GM21423 (cell line): ENCODE measurements at regions not wholly inside any gene's neighbourhood (a gene's known extent, or its start where the extent isn't known, plus 50 kb on each side); places are given as distances from the start of the nearest gene placed in this dataset.
"Not testable (repeated sequence)": the region's sequence is repeated elsewhere in the genome, so short reads cannot be mapped to it uniquely, and the experiment has no call there.

Source experiments
- ATAC-seq: cut with Tn5 transposase; IDR thresholded peaks from one replicate; pipeline ENCODE4 v1.9.1; 2021; ENCODE audit warnings: mild to moderate bottlenecking, moderate library complexity; ENCODE audit not compliant: unreplicated experiment

DNA sequence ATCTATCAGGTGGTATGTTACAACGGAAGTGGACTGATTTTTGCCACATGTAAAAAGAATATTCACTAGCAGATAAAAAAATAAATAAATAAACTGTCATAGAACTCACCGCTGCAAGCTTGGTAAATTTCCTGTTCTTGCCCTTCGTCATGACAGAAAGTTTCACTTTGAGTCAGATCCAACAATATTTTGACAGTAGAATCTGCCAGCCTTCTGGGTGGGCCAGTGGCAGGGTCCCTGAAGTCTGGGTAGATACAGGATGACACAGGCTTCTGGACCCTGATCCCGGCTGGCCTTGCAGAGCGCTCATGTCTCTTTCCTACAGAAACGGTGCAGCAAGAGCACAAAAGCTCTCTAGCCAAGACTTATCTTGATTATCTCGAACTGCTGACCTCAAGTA is 97.8 kb upstream of the PMAIP1 start:
- no peak for ATAC-seq

DNA sequence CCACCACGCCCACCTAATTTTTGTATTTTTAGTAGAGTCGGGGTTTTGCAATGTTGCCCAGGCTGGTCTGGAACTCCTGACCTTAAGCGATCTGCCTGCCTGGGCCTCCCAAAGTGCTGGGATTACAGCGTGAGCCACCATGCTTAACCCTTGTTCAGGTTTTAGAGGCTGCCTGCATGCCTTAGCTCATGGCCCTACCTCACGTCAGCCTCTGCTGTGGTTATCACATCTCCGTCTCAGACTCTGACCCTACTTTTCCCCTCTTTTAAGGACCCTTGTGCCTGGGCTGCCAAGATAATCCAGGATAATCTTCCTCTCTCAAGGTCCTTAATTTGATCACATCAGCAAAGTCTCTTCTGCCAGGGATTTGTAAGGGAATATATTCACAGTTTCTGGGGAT is 98.2 kb upstream of the PMAIP1 start:
- ATAC-seq = no peak

DNA sequence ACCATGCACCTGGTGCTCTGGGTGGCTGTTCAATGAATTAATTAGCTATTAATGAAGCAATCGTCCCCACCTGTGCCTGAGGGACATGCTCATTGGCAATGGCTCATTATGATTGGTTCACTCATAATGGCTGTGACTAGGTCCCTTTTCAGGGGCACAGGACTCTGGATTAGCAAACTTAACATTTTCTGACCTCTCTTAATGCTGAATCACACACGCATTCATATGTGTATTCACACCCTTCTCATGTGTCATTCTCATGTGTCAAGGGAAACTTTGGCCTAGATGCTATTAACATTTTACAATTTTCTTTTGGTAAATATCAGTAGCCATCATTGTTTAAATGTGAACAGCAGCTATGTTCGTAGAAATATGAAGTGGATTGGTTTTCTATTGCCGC is 98.9 kb upstream of the PMAIP1 start:
- no peak for ATAC-seq

DNA sequence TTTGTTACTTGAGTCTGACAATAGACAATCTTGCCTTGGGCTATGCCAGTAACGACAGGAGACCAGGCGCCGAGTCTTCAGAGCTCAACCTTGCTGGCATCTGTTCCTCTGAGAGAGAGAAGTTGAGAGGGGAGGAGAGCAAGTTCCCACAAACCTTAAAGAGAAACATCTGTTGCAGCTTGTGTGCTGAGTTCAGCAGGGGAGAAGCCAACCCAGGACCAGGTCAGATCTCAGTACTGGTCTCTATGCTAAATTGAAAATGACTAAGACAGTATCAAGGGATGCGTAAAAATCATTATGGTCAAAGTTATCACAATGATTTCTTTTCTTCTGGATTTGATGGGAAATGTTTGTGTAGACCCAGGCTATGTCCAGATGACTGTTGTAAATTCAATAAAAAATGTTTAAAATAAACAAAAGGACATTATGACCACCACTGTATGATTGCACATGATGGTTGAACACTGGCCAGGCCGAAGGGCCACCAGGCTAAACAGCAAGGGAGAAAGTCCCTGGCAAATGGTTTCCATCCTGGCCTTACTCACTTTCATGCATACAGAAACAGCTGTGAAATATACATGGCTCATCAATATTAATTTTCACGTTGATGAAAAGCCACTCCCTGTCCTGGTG is 100.3 kb upstream of the PMAIP1 start:
- ATAC-seq = no peak

DNA sequence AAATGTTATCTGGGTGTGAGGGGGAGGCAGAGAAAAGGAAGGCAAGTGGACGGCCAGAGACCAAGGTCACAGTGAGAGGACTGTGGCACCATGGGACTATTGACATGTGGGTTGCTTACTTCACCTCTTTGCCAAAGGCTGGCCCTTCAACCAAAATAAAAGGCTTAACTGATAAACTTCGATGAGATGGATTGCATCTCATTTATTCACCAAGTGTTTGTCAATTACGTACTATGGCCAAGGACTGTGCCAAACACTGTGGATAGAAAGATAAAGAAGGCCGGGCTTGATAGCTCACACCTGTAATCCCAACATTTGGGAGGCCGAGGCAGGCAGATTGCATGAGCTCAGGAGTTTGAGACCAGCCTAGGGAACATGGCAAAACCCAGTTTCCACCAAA is 98.7 kb upstream of the CCBE1 start:
- no peak for ATAC-seq

DNA sequence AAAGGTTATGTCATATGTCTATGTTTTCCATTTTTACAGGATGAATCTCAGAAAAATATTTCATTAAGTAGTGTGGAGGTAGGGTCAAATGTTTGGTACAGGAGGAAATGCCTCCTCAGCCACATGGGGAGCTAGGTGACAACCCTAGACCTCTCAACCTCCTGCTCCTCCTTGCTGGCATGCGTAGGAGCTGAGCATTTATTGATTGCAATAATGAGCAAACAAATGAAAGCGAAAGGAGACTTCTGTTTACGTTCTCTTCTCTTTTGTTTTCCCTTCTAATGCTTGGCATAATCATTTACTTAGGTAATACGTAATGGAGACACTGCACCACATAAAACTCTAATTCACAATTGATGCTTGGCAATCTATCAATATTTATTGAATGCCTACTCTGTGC is 95.1 kb upstream of the CCBE1 start:
- ATAC-seq = no peak

DNA sequence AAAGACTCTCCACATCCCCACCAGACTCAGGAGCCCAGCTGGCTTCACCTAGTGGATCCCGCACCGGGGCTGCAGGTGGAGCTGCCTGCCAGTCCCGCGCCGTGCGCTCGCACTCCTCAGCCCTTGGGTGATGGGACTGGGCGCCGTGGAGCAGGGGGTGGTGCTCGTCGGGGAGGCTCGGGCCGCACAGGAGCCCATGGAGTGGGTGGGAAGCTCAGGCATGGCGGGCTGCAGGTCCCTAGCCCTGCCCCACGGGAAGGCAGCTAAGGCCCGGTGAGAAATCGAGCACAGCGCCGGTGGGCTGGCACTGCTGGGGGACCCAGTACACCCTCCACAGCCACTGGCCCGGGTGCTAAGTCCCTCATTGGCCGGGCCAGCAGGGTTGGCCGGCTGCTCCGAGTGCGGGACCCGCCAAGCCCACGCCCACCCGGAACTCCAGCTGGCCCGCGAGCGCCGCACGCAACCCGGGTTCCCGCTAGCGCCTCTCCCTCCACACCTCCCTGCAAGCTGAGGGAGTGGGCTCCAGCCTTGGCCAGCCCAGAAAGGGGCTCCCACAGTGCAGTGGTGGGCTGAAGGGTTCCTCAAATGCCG is 93.2 kb upstream of the CCBE1 start:
- ATAC-seq = not testable (repeated sequence)

DNA sequence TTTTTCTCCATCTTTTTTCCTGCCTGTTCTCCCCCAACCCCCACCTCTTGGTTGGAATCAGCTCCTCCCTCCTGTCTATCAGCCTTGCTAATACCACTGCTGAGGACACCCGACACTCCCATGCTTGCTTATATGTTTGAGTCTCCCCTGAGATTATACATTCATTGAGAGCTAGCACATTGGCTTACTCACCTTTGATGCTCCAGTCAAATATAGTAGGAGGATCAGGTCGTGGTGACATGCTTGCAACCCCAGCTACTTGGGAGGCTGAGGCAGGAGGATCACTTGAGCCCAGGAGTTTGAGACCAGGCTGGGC is 91.5 kb upstream of the CCBE1 start:
- no peak for ATAC-seq

DNA sequence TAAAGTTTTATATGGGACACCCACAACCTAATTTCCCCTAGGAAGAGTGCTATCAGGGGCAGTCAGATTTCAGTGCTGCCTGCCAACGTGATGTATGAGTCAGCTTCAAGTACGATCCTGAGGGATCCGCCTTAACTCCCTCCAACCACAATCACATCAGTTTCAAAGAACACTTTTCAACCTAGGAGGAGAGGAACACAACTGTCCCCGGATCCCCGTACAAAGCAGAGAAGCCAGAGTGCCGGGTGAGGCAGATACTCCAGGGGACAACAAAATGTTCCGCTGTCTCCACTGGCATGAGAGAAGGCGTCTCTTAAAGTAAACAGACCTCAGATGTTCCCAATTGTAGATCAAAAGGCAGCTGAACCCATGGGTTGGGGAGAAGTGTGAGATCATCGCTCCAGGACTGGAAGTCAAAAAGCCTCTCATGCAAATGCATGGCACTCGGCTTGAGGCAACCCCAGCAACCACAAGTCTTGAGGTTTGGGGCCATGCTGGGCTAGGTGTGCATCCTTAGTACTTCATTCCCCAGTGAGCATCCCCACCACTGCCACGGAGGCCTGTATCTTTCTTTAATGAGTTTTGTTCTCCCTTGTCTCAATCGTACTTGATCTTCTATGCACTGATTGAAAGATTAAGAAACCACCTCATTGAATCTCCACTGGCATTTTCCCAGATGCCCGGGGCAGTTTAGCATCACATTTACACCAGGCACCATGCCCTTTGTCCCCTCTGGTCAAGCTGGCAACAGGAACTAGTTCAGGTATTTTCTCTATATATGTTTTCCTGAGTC is 91.0 kb upstream of the CCBE1 start:
- ATAC-seq = no peak

DNA sequence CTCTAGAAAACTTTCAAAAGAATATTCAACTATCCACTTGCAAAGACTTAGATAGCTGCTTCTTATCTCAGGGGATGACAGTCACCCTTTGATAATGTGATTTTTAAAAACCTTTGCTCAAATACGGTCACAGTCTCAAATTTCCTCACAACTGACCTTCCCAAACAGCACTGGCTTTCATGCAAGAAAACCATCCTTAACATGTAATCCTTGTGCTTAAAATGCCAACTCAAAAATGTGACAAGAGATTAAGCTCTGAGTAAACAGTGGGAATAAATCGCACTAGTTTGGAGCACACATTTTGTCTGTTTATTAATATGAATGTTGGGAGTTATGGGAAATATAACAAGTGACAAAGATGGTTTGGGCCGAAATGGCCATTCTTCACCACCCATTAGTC is 87.5 kb upstream of the CCBE1 start:
- no peak for ATAC-seq

DNA sequence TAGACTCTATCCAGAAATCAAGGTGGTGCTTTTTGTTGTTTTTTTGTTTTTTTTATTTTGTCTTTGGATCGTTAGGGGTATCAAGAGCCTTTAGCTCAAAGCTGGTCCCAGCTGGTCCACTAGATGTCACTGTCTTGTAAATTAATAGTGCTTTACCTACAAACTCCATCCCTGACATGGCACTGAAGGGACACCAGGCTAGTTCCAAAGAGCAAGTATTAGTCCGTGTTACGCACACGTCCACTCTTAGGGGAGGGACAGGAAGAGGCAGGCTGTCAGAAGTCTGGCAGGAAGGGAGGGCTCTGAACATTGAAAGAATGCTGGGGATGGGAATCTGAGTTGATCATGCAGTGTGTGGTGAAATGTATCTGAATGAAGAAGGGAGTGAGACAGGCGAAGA is 85.9 kb upstream of the CCBE1 start:
- peak; percentile 90 for ATAC-seq

DNA sequence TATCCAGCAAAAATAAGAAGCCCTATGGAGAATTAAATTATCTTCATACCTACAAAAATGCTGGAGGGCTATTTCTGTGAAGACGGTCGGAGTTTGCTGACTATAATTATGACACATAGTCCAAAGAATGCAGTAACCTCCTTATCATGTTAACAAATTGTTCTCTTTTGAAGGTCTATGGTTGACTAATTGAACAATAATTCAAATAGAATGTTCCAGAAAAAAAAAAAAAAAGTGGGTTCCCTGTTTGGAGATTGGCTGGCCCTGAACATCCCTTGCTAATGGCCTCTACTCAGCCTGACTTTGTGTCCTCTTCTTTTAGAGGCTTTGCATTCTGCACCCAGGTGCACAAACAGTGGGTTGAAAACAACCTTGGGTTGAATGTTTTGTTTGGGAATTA is 82.8 kb upstream of the CCBE1 start:
- ATAC-seq = no peak

DNA sequence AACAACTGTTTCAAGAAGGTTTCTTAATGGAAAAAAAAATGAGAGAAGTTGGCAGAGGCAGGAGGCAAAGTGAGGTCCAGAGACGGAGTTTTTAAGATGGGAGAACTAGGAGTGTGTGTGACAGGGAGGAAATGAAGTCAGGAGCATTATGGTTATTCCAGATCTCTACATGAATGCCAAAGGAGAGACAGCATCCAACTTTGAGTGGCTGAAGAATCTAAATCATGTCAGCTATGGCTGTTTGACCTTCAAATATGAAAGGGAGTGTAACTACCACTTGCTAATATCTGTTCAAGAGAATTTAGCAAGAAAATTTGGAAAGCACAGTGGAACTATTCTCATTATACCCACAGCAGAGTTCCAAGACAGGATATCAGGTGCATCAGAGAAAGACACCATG is 81.2 kb upstream of the CCBE1 start:
- ATAC-seq = no peak

DNA sequence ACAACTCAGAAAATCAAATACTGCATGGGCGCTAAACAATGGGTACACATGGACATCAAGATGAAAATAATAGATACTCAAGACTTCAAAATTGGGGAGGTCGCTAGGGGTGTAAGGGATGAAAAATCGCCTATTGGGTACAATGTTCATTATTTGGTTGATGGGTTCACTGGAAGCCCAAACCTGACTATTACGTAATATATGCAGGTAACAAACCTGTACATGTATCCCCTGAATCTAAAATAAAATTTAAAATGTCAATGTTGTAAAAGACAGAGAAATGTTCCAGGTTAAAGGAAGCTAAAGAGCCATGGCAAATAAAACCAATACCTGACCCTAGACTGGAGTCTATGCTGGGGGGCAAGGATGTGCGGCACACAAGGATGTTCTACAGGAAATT is 80.4 kb upstream of the CCBE1 start:
- no peak for ATAC-seq

DNA sequence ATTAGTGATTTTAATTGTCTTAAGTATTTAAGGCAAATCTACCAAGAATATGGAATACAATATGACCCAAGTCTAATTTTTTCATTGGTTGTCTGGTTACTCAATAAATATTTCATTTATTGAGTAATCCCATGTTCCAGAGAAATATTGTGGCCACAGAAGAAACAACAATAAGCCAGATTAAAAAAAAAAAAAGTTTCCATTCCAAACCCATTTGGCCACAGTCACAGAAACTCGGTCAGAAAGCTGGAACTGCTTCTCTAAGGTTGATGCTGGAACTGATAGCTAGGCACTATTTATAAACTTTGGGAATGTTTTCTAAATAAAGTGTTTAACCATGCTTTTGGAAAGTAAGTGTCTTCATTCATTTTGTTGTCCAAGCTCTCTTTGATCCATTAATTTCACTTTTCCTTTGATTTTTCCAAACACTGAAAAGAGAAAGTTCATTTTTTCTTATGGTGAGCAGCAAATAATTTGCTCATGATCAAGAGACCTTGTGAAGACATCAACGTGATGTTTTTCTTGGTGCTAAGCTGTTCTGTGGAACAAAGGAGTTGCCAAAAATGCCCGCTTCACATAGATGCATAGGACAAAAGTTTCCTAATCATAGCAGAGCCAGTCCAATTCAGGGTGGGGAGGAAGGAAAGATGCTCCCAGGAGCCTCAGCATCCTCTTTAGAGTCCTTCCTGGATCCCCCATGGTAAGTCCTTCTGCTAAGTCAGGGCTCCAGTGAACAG is 72.1 kb upstream of the CCBE1 start:
- ATAC-seq = no peak

DNA sequence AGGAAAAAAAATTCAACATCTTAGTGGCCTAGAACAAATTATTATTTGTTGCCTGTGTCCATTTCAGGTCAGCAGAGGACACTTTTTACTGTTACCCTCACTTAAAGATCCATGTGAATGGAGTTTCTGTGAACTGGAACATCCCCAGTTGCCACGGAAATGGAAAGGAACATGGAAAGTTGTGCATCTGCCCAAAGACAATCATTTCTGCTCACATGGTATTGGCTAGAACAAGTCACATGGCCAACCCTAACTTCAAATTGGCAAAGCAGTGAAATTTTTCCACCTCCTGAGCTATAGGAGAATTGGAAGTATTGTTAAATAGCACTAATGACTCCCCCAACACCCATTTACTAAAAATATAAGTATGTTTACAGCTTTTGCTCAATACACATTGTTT is 71.2 kb upstream of the CCBE1 start:
- ATAC-seq = no peak

DNA sequence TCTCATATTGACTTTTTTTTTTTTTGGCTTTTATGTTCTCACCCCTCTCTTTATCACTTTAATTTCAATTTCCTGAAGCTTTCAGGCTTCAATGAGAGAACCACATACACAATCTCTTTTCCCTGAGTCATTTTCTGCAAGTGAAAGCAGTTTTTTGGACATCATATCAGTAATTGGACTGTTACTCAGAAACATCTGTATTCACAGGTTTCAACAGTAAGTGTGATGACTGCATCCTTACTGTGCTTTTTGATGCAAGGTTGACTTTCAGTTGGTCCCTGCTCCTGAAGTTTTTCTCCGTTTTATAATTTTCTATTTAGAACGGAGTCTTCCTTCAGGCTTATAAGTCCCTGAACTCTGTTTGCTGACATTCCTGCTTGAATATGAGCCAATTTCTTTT is 70.5 kb upstream of the CCBE1 start:
- no peak for ATAC-seq

DNA sequence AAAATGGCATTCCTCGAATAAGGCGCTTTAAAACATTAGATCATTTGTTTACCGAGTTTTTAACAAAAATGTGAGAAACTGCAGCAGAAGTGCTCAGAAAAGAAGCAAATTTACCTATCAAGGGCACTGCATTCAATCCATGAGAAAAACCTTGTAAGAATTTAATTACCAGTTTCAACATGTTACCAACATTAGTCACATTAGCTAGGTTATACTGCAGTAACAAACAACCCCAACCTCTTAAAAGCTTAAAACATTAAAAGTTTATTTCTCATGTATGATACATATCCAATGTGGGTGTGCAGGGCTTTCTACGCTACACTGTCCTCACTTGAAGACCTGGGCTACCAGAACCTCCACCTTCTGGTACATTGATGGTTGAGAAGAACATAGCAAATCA is 68.1 kb upstream of the CCBE1 start:
- ATAC-seq = no peak

DNA sequence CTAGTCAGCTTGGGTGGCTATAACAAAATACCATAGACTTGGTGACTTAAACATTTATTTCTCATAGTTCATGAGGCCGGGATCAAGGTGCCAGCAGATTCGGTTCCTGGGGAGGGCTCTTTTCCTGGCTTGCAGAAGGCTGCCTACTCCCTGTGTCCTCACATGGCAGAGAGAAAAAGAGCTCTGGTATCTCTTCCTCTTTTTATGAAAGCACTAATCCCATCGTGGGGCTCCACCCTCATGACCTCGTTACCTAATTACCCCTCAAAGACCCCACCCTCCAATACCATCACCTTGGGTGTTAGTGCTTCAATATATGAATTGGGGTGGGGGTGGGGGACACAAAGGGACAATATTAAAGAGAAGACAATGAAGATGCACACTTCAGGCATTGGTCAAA is 67.1 kb upstream of the CCBE1 start:
- no peak for ATAC-seq

DNA sequence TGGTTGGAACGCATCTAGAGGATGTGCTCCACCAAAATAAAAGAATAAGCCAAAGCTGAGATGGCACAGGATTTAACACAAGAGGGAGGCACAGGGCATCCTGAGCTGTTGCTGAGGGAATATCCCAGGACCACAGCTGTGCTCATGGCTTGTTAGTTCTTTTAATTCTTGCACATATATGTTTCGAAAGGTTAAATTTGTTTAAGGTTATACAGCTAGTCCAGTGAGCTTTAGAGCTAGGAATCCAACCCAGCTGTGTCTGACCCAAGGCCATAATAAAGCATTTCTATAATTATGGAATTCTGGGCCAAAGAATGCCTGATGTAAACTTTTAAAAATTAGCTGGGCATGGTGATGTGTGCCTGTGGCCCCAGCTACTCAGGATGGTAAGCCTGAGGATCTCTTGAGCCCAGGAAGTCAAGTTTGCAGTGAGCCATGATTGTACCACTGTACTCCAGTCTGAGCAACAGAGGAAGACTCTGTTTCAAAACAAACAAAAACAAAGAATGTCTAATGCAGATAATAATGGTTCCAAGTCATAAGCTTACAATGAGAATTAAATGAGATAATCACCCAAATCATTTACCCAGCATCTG is 66.4 kb upstream of the CCBE1 start:
- no peak for ATAC-seq
